HEK293 (cell line): ENCODE measurements at regions not wholly inside any gene's neighbourhood (a gene's known extent, or its start where the extent isn't known, plus 50 kb on each side); places are given as distances from the start of the nearest gene placed in this dataset.

Source experiments
- CTCF ChIA-PET: fragments of 350-600 bp; formaldehyde crosslinking; extraction: SDS; loops from one replicate; lab custom pipeline; 2021; ENCODE audit warnings: antibody characterized with exemption; lab: Yijun Ruan, JAX
- POLR2A ChIA-PET: fragments of 300-600 bp; formaldehyde crosslinking; extraction: SDS; loops from one replicate; lab custom pipeline; 2020; ENCODE audit warnings: antibody characterized with exemption, inconsistent platforms; lab: Yijun Ruan, JAX
- H3K27ac ChIP-seq: fragments of 200-500 bp; sonication (Bioruptor generic); 2 replicates; pipeline ENCODE4 v1.5.1; 2014; ENCODE audit warnings: low read depth, low read length, control low read depth, inconsistent platforms; ENCODE audit errors: extremely low read depth
- H3K36me3 ChIP-seq, 2 experiments: fragments of 200-500 bp in 1 of 2; sonication (Bioruptor generic) in 1 of 2; 1 replicate in 1 of 2; 2 replicates in 1 of 2; pipeline ENCODE4 v1.5.1; 2014 to 2017; ENCODE audit warnings: inconsistent platforms in 2 of 2, low read length in 2 of 2; ENCODE audit not compliant: control insufficient read depth in 2 of 2, insufficient read depth in 1 of 2
- H3K4me1 ChIP-seq: fragments of 200-500 bp; sonication (Bioruptor generic); 2 replicates; pipeline ENCODE4 v1.5.1; 2014; ENCODE audit warnings: mild to moderate bottlenecking, low read length, inconsistent platforms; ENCODE audit not compliant: control insufficient read depth, insufficient read depth
- H3K4me3 ChIP-seq: 2 replicates; pipeline ENCODE4 v1.5.1; 2011; ENCODE audit warnings: low read depth, mild to moderate bottlenecking, control low read depth, low read length, moderate library complexity
- H3K9me3 ChIP-seq: fragments of 200-500 bp; sonication (Bioruptor generic); 2 replicates; pipeline ENCODE4 v1.5.1; 2014; ENCODE audit warnings: low read depth, low read length, inconsistent platforms; ENCODE audit not compliant: control insufficient read depth, insufficient read depth
- GLIS1 ChIP-seq: fragments of 450-650 bp; formaldehyde crosslinking; IDR thresholded peaks from 2 replicates; pipeline ENCODE4 v1.5.1; 2016; ENCODE audit warnings: missing biosample characterization, missing genetic modification characterization
- GLIS2 ChIP-seq: fragments of 450-650 bp; formaldehyde crosslinking; IDR thresholded peaks from 2 replicates; pipeline ENCODE4 v1.5.1; 2016; ENCODE audit warnings: missing biosample characterization, missing genetic modification characterization
- HOXA7 ChIP-seq: sonication (generic); formaldehyde crosslinking; IDR thresholded peaks from 2 replicates; pipeline ENCODE4 v1.8.1; 2022; ENCODE audit warnings: missing genetic modification reagents, borderline replicate concordance
- KLF10 ChIP-seq: fragments of 450-650 bp; IDR thresholded peaks from 2 replicates; pipeline ENCODE4 v1.5.1; 2018; ENCODE audit warnings: missing biosample characterization, mild to moderate bottlenecking, missing genetic modification characterization
- KLF16 ChIP-seq: fragments of 450-650 bp; formaldehyde crosslinking; IDR thresholded peaks from 2 replicates; pipeline ENCODE4 v1.5.1; 2017; ENCODE audit warnings: missing biosample characterization, missing genetic modification characterization
- ZBTB17 ChIP-seq: fragments of 450-650 bp; formaldehyde crosslinking; IDR thresholded peaks from 2 replicates; pipeline ENCODE4 v1.5.1; 2016; ENCODE audit warnings: missing biosample characterization, missing genetic modification characterization
- ZNF157 ChIP-seq: fragments of 450-650 bp; formaldehyde crosslinking; IDR thresholded peaks from 2 replicates; pipeline ENCODE4 v1.5.1; 2016; ENCODE audit warnings: missing biosample characterization, missing genetic modification characterization
- ZNF175 ChIP-seq: fragments of 450-650 bp; formaldehyde crosslinking; IDR thresholded peaks from 2 replicates; pipeline ENCODE4 v1.5.1; 2016; ENCODE audit warnings: missing biosample characterization, missing genetic modification characterization
- ZNF23 ChIP-seq: fragments of 450-650 bp; formaldehyde crosslinking; IDR thresholded peaks from 2 replicates; pipeline ENCODE4 v1.5.1; 2016; ENCODE audit warnings: missing biosample characterization, missing genetic modification characterization, borderline replicate concordance
- ZNF416 ChIP-seq: fragments of 450-650 bp; formaldehyde crosslinking; IDR thresholded peaks from 2 replicates; pipeline ENCODE4 v1.5.1; 2016; ENCODE audit warnings: missing biosample characterization, missing genetic modification characterization
- ZNF529 ChIP-seq: fragments of 450-650 bp; formaldehyde crosslinking; IDR thresholded peaks from 2 replicates; pipeline ENCODE4 v1.5.1; 2017; ENCODE audit warnings: missing genetic modification characterization, missing biosample characterization; ENCODE audit not compliant: insufficient replicate concordance
- ZNF791 ChIP-seq: fragments of 450-650 bp; formaldehyde crosslinking; IDR thresholded peaks from 2 replicates; pipeline ENCODE4 v1.5.1; 2016; ENCODE audit warnings: missing biosample characterization, missing genetic modification characterization
- ZNF843 ChIP-seq: fragments of 450-650 bp; formaldehyde crosslinking; IDR thresholded peaks from 2 replicates; pipeline ENCODE4 v1.5.1; 2016; ENCODE audit warnings: missing biosample characterization, missing genetic modification characterization
- TF ChIP-seq, protein P1 (sequence below): fragments of 450-650 bp; formaldehyde crosslinking; IDR thresholded peaks from 2 replicates; pipeline ENCODE4 v1.5.1; 2016; ENCODE audit warnings: missing biosample characterization, missing genetic modification characterization, borderline replicate concordance
- TF ChIP-seq, protein P2 (sequence below): fragments of 450-650 bp; formaldehyde crosslinking; IDR thresholded peaks from 2 replicates; pipeline ENCODE4 v1.5.1; 2016; ENCODE audit warnings: missing biosample characterization, missing genetic modification characterization
- TF ChIP-seq, protein P3 (sequence below): fragments of 450-650 bp; formaldehyde crosslinking; IDR thresholded peaks from 2 replicates; pipeline ENCODE4 v1.5.1; 2017; ENCODE audit warnings: missing biosample characterization, missing genetic modification characterization
- TF ChIP-seq, protein P4 (sequence below): fragments of 450-650 bp; formaldehyde crosslinking; optimal IDR thresholded peaks from 2 replicates; pipeline ENCODE3; 2016; ENCODE audit warnings: missing biosample characterization, mild to moderate bottlenecking, missing genetic modification characterization

DNA sequence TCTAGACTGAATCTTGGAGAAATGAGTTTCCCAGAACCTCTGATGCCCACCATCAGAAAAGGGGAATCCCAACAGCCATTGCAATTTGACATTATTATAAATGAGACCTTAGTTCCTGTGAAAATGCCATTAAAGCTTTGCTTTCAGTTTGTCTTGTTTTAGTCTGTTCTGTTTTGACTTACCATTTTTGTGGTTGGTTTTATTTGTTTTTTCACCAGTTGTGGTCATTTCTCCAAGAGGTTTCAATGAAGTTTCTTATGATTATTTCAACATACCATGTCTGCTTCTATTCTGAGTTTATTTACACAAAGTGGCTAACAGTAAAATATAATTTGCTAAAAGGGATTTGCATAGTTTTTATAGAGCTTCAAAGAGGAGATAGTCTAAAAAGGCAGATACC lies 175.0 kb upstream of the MCTP2 start:
- H3K36me3 ChIP-seq: no peaks in the 10 kb centered on the region
- no peaks in the 10 kb centered on the region for H3K9me3 ChIP-seq
- H3K27ac ChIP-seq: peak overlapping the region; percentile 19; the same call in 1 of the 2 replicates
- H3K4me3 ChIP-seq: no peak overlapping the region
- peaks cover 12% of the 10 kb centered on the region for H3K4me1 ChIP-seq
- ChIA-PET POLR2A (interaction anchor here (0.8 kb wide), 1 partner anchor 14 kb away, joined by 3 read pairs; no protein-coding TSS in a partner anchor), CTCF (interaction anchor here (0.7 kb wide), 1 partner anchor 27 kb away, joined by 4 read pairs; no protein-coding TSS in a partner anchor)
- TF ChIP-seq KLF16: no peak
- no peak for TF ChIP-seq ZNF416 (tag by site-specific recombination)
- TF ChIP-seq ZNF843: no peak
- TF ChIP-seq, protein P1, sequence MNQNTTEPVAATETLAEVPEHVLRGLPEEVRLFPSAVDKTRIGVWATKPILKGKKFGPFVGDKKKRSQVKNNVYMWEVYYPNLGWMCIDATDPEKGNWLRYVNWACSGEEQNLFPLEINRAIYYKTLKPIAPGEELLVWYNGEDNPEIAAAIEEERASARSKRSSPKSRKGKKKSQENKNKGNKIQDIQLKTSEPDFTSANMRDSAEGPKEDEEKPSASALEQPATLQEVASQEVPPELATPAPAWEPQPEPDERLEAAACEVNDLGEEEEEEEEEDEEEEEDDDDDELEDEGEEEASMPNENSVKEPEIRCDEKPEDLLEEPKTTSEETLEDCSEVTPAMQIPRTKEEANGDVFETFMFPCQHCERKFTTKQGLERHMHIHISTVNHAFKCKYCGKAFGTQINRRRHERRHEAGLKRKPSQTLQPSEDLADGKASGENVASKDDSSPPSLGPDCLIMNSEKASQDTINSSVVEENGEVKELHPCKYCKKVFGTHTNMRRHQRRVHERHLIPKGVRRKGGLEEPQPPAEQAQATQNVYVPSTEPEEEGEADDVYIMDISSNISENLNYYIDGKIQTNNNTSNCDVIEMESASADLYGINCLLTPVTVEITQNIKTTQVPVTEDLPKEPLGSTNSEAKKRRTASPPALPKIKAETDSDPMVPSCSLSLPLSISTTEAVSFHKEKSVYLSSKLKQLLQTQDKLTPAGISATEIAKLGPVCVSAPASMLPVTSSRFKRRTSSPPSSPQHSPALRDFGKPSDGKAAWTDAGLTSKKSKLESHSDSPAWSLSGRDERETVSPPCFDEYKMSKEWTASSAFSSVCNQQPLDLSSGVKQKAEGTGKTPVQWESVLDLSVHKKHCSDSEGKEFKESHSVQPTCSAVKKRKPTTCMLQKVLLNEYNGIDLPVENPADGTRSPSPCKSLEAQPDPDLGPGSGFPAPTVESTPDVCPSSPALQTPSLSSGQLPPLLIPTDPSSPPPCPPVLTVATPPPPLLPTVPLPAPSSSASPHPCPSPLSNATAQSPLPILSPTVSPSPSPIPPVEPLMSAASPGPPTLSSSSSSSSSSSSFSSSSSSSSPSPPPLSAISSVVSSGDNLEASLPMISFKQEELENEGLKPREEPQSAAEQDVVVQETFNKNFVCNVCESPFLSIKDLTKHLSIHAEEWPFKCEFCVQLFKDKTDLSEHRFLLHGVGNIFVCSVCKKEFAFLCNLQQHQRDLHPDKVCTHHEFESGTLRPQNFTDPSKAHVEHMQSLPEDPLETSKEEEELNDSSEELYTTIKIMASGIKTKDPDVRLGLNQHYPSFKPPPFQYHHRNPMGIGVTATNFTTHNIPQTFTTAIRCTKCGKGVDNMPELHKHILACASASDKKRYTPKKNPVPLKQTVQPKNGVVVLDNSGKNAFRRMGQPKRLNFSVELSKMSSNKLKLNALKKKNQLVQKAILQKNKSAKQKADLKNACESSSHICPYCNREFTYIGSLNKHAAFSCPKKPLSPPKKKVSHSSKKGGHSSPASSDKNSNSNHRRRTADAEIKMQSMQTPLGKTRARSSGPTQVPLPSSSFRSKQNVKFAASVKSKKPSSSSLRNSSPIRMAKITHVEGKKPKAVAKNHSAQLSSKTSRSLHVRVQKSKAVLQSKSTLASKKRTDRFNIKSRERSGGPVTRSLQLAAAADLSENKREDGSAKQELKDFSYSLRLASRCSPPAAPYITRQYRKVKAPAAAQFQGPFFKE (tag by site-specific recombination): no peak
- no peak for TF ChIP-seq ZNF529 (tag by site-specific recombination)
- TF ChIP-seq HOXA7 (CRISPR knock-in tag): no peak
- TF ChIP-seq, protein P2, sequence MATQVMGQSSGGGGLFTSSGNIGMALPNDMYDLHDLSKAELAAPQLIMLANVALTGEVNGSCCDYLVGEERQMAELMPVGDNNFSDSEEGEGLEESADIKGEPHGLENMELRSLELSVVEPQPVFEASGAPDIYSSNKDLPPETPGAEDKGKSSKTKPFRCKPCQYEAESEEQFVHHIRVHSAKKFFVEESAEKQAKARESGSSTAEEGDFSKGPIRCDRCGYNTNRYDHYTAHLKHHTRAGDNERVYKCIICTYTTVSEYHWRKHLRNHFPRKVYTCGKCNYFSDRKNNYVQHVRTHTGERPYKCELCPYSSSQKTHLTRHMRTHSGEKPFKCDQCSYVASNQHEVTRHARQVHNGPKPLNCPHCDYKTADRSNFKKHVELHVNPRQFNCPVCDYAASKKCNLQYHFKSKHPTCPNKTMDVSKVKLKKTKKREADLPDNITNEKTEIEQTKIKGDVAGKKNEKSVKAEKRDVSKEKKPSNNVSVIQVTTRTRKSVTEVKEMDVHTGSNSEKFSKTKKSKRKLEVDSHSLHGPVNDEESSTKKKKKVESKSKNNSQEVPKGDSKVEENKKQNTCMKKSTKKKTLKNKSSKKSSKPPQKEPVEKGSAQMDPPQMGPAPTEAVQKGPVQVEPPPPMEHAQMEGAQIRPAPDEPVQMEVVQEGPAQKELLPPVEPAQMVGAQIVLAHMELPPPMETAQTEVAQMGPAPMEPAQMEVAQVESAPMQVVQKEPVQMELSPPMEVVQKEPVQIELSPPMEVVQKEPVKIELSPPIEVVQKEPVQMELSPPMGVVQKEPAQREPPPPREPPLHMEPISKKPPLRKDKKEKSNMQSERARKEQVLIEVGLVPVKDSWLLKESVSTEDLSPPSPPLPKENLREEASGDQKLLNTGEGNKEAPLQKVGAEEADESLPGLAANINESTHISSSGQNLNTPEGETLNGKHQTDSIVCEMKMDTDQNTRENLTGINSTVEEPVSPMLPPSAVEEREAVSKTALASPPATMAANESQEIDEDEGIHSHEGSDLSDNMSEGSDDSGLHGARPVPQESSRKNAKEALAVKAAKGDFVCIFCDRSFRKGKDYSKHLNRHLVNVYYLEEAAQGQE: no peak
- no peak for TF ChIP-seq ZNF791 (tag by site-specific recombination)
- TF ChIP-seq ZBTB17 (tag by site-specific recombination): no peak
- no peak for TF ChIP-seq GLIS2 (tag by site-specific recombination)
- no peak for TF ChIP-seq KLF10 (tag by site-specific recombination)
- no peak for TF ChIP-seq GLIS1 (tag by site-specific recombination)
- TF ChIP-seq ZNF175 (tag by site-specific recombination): no peak
- TF ChIP-seq, protein P3, sequence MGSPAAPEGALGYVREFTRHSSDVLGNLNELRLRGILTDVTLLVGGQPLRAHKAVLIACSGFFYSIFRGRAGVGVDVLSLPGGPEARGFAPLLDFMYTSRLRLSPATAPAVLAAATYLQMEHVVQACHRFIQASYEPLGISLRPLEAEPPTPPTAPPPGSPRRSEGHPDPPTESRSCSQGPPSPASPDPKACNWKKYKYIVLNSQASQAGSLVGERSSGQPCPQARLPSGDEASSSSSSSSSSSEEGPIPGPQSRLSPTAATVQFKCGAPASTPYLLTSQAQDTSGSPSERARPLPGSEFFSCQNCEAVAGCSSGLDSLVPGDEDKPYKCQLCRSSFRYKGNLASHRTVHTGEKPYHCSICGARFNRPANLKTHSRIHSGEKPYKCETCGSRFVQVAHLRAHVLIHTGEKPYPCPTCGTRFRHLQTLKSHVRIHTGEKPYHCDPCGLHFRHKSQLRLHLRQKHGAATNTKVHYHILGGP (tag by site-specific recombination): no peak
- no peak for TF ChIP-seq ZNF23 (tag by site-specific recombination)
- no peak for TF ChIP-seq ZNF157
- TF ChIP-seq, protein P4, sequence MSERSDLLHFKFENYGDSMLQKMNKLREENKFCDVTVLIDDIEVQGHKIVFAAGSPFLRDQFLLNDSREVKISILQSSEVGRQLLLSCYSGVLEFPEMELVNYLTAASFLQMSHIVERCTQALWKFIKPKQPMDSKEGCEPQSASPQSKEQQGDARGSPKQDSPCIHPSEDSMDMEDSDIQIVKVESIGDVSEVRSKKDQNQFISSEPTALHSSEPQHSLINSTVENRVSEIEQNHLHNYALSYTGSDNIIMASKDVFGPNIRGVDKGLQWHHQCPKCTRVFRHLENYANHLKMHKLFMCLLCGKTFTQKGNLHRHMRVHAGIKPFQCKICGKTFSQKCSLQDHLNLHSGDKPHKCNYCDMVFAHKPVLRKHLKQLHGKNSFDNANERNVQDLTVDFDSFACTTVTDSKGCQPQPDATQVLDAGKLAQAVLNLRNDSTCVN: no peak
